PC-3 (cell line): ENCODE measurements at regions not wholly inside any gene's neighbourhood (a gene's known extent, or its start where the extent isn't known, plus 50 kb on each side); places are given as distances from the start of the nearest gene placed in this dataset.

Source experiments
- ATAC-seq: fragments of 200-7000 bp; cut with Tn5 transposase; 2 replicates; pipeline ENCODE4 v1.9.1; 2020; ENCODE audit warnings: mild to moderate bottlenecking, moderate library complexity
- BruUV-seq: library from RNA; stranded (reverse); fragments of 400-500 nt; replicated peaks from 2 replicates; lab custom pipeline; 2021; lab: Mats Ljungman, UMichigan
- CTCF ChIA-PET: fragments of 300-600 bp; sonication (Branson Sonifier 250); formaldehyde crosslinking; loops from one replicate; lab custom pipeline; 2022; ENCODE audit warnings: antibody characterized with exemption; lab: Charles Lee
- POLR2A ChIA-PET: fragments of 300-600 bp; sonication (Branson Sonifier 250); formaldehyde crosslinking; loops from one replicate; lab custom pipeline; 2022; ENCODE audit warnings: antibody characterized with exemption; ENCODE audit not compliant: unreplicated experiment; lab: Charles Lee
- DNase-seq: peaks from one replicate; pipeline ENCODE4 v3.0.0-alpha.2; 2015
- H2AFZ ChIP-seq: fragments of 300-600 bp; sonication (generic); 2 replicates; pipeline ENCODE4 v1.6.0; 2016; ENCODE audit warnings: antibody characterized with exemption, low read length
- H3F3A ChIP-seq: fragments of 300-600 bp; sonication (generic); one replicate; pipeline ENCODE4 v1.6.0; 2017; ENCODE audit warnings: antibody characterized with exemption, low read length, control low read depth, mild to moderate bottlenecking; ENCODE audit not compliant: unreplicated experiment
- H3K27ac ChIP-seq: fragments of 300-600 bp; sonication (generic); 2 replicates; pipeline ENCODE4 v1.5.1; 2016; ENCODE audit warnings: mild to moderate bottlenecking, low read length
- H3K27me3 ChIP-seq: fragments of 300-600 bp; sonication (generic); 2 replicates; pipeline ENCODE4 v1.6.1; 2016; ENCODE audit warnings: low read length, mixed read lengths
- H3K36me3 ChIP-seq: fragments of 300-600 bp; sonication (generic); 2 replicates; pipeline ENCODE4 v1.6.1; 2016; ENCODE audit warnings: low read depth, mixed run types, low read length, mixed read lengths
- H3K4me1 ChIP-seq: fragments of 300-600 bp; sonication (generic); 2 replicates; pipeline ENCODE4 v1.5.1; 2016; ENCODE audit warnings: low read length; ENCODE audit not compliant: insufficient read depth
- H3K4me2 ChIP-seq: fragments of 300-600 bp; sonication (generic); 2 replicates; pipeline ENCODE4 v1.6.0; 2016; ENCODE audit warnings: low read length
- H3K4me3 ChIP-seq: fragments of 300-600 bp; sonication (generic); 2 replicates; pipeline ENCODE4 v1.5.1; 2016; ENCODE audit warnings: mild to moderate bottlenecking, low read length, mixed read lengths
- H3K79me2 ChIP-seq: fragments of 300-600 bp; sonication (generic); 2 replicates; pipeline ENCODE4 v1.6.1; 2017; ENCODE audit warnings: low read length, mixed read lengths
- H3K9ac ChIP-seq: fragments of 300-600 bp; sonication (generic); 2 replicates; pipeline ENCODE4 v1.6.0; 2016; ENCODE audit warnings: mild to moderate bottlenecking, low read length
- H3K9me2 ChIP-seq: fragments of 300-600 bp; sonication (generic); replicated peaks from 2 replicates; pipeline ENCODE4 v1.6.1; 2016; ENCODE audit warnings: mixed run types, low read length, mixed read lengths
- H3K9me3 ChIP-seq: fragments of 300-600 bp; sonication (generic); 2 replicates; pipeline ENCODE4 v1.6.1; 2016; ENCODE audit warnings: low read length, mixed read lengths
- H4K20me1 ChIP-seq: fragments of 300-600 bp; sonication (generic); 2 replicates; pipeline ENCODE4 v1.6.1; 2016; ENCODE audit warnings: low read length, mixed read lengths
- EZH2 ChIP-seq: fragments of 300-600 bp; sonication (generic); IDR thresholded peaks from one replicate; pipeline ENCODE4 v1.6.1; 2017; ENCODE audit warnings: antibody characterized with exemption, mild to moderate bottlenecking, low read length; ENCODE audit not compliant: unreplicated experiment
- EZH2phosphoT487 ChIP-seq: fragments of 300-600 bp; sonication (generic); IDR thresholded peaks from 2 replicates; pipeline ENCODE4 v1.6.1; 2018; ENCODE audit warnings: mild to moderate bottlenecking, antibody characterized with exemption, low read length, borderline replicate concordance
- intact Hi-C: fragments of 100-400 bp; cut with micrococcal nuclease; formaldehyde crosslinking; loops from 2 replicates; pipeline ENCODE4 v1.9.0; 2023
- TF ChIP-seq, protein P1 (sequence below): fragments of 300-600 bp; sonication (generic); conservative IDR thresholded peaks from 2 replicates; pipeline ENCODE4 v1.5.1; 2017; ENCODE audit warnings: antibody characterized with exemption, low read depth, mild to moderate bottlenecking, low read length

DNA sequence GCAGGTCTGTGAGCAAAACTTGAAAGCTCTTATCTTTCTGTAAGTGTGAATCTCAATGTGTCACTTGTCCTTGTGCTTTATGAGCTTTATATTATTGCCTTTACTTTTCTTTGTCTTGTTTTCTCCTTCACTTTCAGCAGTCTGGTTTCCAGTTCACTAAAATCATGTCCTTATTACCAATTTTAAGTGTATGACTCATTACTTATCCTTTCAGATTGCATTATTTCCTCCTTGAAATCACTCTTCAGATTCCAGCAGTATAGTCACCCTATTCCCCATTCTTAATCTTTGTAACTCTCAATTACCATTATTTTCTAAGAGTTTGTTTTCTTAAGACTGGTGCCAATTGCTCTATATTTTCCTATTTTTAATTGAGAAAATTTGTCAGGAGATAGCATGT lies 117.4 kb upstream of the GRIK2 start:
- no peak overlapping the region for H3K4me3 ChIP-seq
- no peaks in the 10 kb centered on the region for H4K20me1 ChIP-seq
- no peaks in the 10 kb centered on the region for H3K9me2 ChIP-seq
- H3K36me3 ChIP-seq = no peaks in the 10 kb centered on the region
- ChIA-PET POLR2A (no interaction called here), CTCF (no interaction called here)
- ATAC-seq (no peak), DNase-seq (no peak)
- TF ChIP-seq EZH2 (no peak), EZH2phosphoT487 (no peak)
- TF ChIP-seq, protein P1, sequence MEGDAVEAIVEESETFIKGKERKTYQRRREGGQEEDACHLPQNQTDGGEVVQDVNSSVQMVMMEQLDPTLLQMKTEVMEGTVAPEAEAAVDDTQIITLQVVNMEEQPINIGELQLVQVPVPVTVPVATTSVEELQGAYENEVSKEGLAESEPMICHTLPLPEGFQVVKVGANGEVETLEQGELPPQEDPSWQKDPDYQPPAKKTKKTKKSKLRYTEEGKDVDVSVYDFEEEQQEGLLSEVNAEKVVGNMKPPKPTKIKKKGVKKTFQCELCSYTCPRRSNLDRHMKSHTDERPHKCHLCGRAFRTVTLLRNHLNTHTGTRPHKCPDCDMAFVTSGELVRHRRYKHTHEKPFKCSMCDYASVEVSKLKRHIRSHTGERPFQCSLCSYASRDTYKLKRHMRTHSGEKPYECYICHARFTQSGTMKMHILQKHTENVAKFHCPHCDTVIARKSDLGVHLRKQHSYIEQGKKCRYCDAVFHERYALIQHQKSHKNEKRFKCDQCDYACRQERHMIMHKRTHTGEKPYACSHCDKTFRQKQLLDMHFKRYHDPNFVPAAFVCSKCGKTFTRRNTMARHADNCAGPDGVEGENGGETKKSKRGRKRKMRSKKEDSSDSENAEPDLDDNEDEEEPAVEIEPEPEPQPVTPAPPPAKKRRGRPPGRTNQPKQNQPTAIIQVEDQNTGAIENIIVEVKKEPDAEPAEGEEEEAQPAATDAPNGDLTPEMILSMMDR = no peak
- BruUV-seq = no TSS peak
- H3K27ac ChIP-seq = no peak overlapping the region
- no peaks in the 10 kb centered on the region for H3K4me1 ChIP-seq
- H3F3A ChIP-seq = no peaks in the 10 kb centered on the region
- no peaks in the 10 kb centered on the region for H3K79me2 ChIP-seq
- no peak overlapping the region for H3K4me2 ChIP-seq
- H3K27me3 ChIP-seq = no peaks in the 10 kb centered on the region
- intact Hi-C loops = no loop called here
- H2AFZ ChIP-seq = no peak overlapping the region
- H3K9me3 ChIP-seq = no peaks in the 10 kb centered on the region
- no peak overlapping the region for H3K9ac ChIP-seq

DNA sequence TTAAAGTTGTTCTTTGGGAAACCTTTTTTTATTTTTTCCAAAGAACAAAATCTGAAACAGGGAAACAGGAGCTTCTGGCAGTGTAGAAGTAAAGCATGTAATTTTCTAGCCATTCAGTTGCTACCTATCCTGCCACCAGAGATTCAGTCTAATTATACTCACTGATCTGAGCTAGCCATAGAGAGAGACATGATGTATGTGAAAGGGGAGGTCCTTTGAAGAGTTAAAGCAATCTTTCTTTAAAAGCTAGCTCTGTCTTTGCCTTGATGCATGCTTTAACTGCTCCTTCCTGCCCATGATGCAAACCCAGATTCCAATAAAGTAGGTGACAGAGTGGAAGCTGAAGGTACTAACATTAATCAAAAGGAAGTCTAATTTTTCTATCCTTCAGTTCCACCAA lies 114.1 kb upstream of the GRIK2 start:
- Histone ChIP-seq H3K9me2 (no peaks in the 10 kb centered on the region), H3K27ac (no peak overlapping the region), H3K9ac (no peak overlapping the region), H3K27me3 (no peaks in the 10 kb centered on the region), H3K36me3 (no peaks in the 10 kb centered on the region), H2AFZ (no peak overlapping the region), H3K4me2 (no peak overlapping the region), H3K4me3 (no peak overlapping the region), H4K20me1 (no peaks in the 10 kb centered on the region), H3K9me3 (no peaks in the 10 kb centered on the region), H3F3A (no peaks in the 10 kb centered on the region), H3K79me2 (no peaks in the 10 kb centered on the region), H3K4me1 (no peaks in the 10 kb centered on the region)
- intact Hi-C loops = no loop called here
- ChIA-PET POLR2A (no interaction called here), CTCF (no interaction called here)
- ATAC-seq = no peak
- TF ChIP-seq, protein P1 = no peak
- no peak for TF ChIP-seq EZH2phosphoT487
- no peak for TF ChIP-seq EZH2
- no peak for DNase-seq
- BruUV-seq = no TSS peak

DNA sequence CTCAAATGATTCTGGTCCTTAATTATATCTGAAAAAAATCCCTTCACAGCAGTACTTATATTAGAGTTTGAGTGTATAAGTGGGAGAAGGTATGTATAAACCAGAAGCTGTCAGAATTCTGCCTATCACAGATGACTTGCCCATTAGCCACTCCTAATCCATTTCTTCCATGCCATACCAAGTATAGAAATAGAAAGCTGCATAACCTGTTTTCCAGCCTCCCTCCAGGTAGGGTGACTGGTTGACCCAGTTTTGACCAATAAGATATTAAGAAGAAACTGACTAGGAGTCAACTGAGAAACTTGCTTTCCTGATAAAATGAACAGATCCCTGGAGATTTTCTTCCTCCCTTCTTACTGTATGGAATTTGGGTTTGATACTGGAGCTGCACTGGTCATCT lies 112.2 kb upstream of the GRIK2 start:
- Histone ChIP-seq H3F3A (no peaks in the 10 kb centered on the region), H3K27me3 (no peaks in the 10 kb centered on the region), H3K4me2 (no peak overlapping the region), H3K4me3 (no peak overlapping the region), H2AFZ (no peak overlapping the region), H3K27ac (no peak overlapping the region), H3K79me2 (no peaks in the 10 kb centered on the region), H3K9me3 (no peaks in the 10 kb centered on the region), H3K36me3 (no peaks in the 10 kb centered on the region), H3K4me1 (no peaks in the 10 kb centered on the region), H3K9me2 (no peaks in the 10 kb centered on the region), H3K9ac (no peak overlapping the region), H4K20me1 (no peaks in the 10 kb centered on the region)
- intact Hi-C loops = no loop called here
- DNase-seq (no peak), ATAC-seq (no peak)
- BruUV-seq = no TSS peak
- ChIA-PET POLR2A (no interaction called here), CTCF (no interaction called here)
- no peak for TF ChIP-seq EZH2phosphoT487
- TF ChIP-seq, protein P1 = no peak
- TF ChIP-seq EZH2 = no peak
